Fibroblast of mammary gland (primary cell): ENCODE measurements at regions not wholly inside any gene's neighbourhood (a gene's known extent, or its start where the extent isn't known, plus 50 kb on each side); places are given as distances from the start of the nearest gene placed in this dataset.

Source experiments
- DNase-seq: peaks from one replicate; pipeline ENCODE4 v3.0.0-alpha.2; 2010; ENCODE audit warnings: low read depth
- H3K4me3 ChIP-seq: 2 replicates; pipeline ENCODE4 v1.5.1; 2011; ENCODE audit warnings: low read depth, mild to moderate bottlenecking, low read length, moderate library complexity; ENCODE audit not compliant: control insufficient read depth
- CTCF ChIP-seq: conservative IDR thresholded peaks from 2 replicates; pipeline ENCODE4 v1.5.1; 2011; ENCODE audit warnings: low read depth, low read length, inconsistent platforms; ENCODE audit not compliant: control insufficient read depth, insufficient read depth

- no peak for DNase-seq
- TF ChIP-seq CTCF, result no peak
- no peak overlapping the region for H3K4me3 ChIP-seq
Observed at GRCh38 chr2:67277450-67277849, 119.7 kb upstream of the ETAA1 start.

- TF ChIP-seq CTCF, result no peak
- no peak overlapping the region for H3K4me3 ChIP-seq
- DNase-seq, result no peak
Observed at GRCh38 chr2:67281101-67281500, 116.0 kb upstream of the ETAA1 start.

- no peak for DNase-seq
- H3K4me3 ChIP-seq, result no peak overlapping the region
- TF ChIP-seq CTCF, result no peak
Observed at GRCh38 chr2:67283641-67284040, 113.5 kb upstream of the ETAA1 start.

- H3K4me3 ChIP-seq, result no peak overlapping the region
- DNase-seq, result no peak
- no peak for TF ChIP-seq CTCF
Observed at GRCh38 chr2:67286981-67287759, 110.0 kb upstream of the ETAA1 start.

GRCh38 chr2:67289271-67289670 is 107.9 kb upstream of the ETAA1 start:
- no peak for TF ChIP-seq CTCF
- DNase-seq, result no peak
- H3K4me3 ChIP-seq, result no peak overlapping the region

- no peak for TF ChIP-seq CTCF
- peak; percentile 91 for DNase-seq
- no peak overlapping the region for H3K4me3 ChIP-seq
Observed at GRCh38 chr2:67289921-67290371, 107.2 kb upstream of the ETAA1 start.
